OCI-LY3 (cell line): ENCODE measurements at regions not wholly inside any gene's neighbourhood (a gene's known extent, or its start where the extent isn't known, plus 50 kb on each side); places are given as distances from the start of the nearest gene placed in this dataset.

Source experiments
- H2AFZ ChIP-seq: fragments of 200-600, 300-600 bp; shearing (Covaris generic); 2 replicates; pipeline ENCODE4 v1.6.0; 2014; ENCODE audit warnings: antibody characterized with exemption, low read depth, low read length
- H3K27ac ChIP-seq: fragments of 200-600, 300-600 bp; sonication (generic); 2 replicates; pipeline ENCODE4 v1.5.1; 2014; ENCODE audit warnings: mild to moderate bottlenecking, low read length, moderate library complexity, mixed read lengths
- H3K27me3 ChIP-seq: fragments of 200-600, 300-600 bp; sonication (generic); 2 replicates; pipeline ENCODE4 v1.6.1; 2014; ENCODE audit warnings: low read depth, low read length, mixed read lengths
- H3K36me3 ChIP-seq: fragments of 200-600, 300-600 bp; sonication (generic); replicated peaks from 2 replicates; pipeline ENCODE3; 2014; ENCODE audit warnings: low read depth, low read length, mixed read lengths
- H3K4me1 ChIP-seq: fragments of 300-600, 200-600 bp; sonication (generic); 2 replicates; pipeline ENCODE4 v1.6.1; 2014; ENCODE audit warnings: low read length, mixed read lengths
- H3K4me2 ChIP-seq: fragments of 200-600, 300-600 bp; sonication (generic); 2 replicates; pipeline ENCODE4 v1.6.1; 2014; ENCODE audit warnings: low read length, mixed read lengths
- H3K4me3 ChIP-seq: fragments of 300-600, 200-600 bp; sonication (generic); 2 replicates; pipeline ENCODE4 v1.5.1; 2014; ENCODE audit warnings: antibody characterized with exemption, mild to moderate bottlenecking, low read length, moderate library complexity
- H3K79me2 ChIP-seq: fragments of 300-600, 200-600 bp; shearing (Covaris generic); 2 replicates; pipeline ENCODE4 v1.6.1; 2014; ENCODE audit warnings: mild to moderate bottlenecking, low read length, mixed read lengths
- H3K9ac ChIP-seq: fragments of 300-600, 200-600 bp; shearing (Covaris generic); 2 replicates; pipeline ENCODE4 v1.6.0; 2014; ENCODE audit warnings: mild to moderate bottlenecking, low read length, moderate library complexity
- H3K9me3 ChIP-seq: fragments of 200-600, 300-600 bp; shearing (Covaris generic); 2 replicates; pipeline ENCODE4 v1.6.1; 2014; ENCODE audit warnings: low read length, mixed read lengths; ENCODE audit not compliant: insufficient read depth
- H4K20me1 ChIP-seq: fragments of 200-600, 300-600 bp; sonication (generic); 2 replicates; pipeline ENCODE4 v1.6.1; 2016; ENCODE audit warnings: low read length, mixed read lengths; ENCODE audit not compliant: insufficient read depth
- EZH2phosphoT487 ChIP-seq: fragments of 200-600 bp; shearing (Covaris generic); IDR thresholded peaks from 2 replicates; pipeline ENCODE4 v1.6.1; 2018; ENCODE audit warnings: antibody characterized with exemption, mixed run types, low read depth
- TF ChIP-seq, protein P1 (sequence below): fragments of 200-600, 300-600 bp; sonication (generic); IDR thresholded peaks from 2 replicates; pipeline ENCODE4 v1.5.1; 2014; ENCODE audit warnings: antibody characterized with exemption, low read length, low read depth

DNA sequence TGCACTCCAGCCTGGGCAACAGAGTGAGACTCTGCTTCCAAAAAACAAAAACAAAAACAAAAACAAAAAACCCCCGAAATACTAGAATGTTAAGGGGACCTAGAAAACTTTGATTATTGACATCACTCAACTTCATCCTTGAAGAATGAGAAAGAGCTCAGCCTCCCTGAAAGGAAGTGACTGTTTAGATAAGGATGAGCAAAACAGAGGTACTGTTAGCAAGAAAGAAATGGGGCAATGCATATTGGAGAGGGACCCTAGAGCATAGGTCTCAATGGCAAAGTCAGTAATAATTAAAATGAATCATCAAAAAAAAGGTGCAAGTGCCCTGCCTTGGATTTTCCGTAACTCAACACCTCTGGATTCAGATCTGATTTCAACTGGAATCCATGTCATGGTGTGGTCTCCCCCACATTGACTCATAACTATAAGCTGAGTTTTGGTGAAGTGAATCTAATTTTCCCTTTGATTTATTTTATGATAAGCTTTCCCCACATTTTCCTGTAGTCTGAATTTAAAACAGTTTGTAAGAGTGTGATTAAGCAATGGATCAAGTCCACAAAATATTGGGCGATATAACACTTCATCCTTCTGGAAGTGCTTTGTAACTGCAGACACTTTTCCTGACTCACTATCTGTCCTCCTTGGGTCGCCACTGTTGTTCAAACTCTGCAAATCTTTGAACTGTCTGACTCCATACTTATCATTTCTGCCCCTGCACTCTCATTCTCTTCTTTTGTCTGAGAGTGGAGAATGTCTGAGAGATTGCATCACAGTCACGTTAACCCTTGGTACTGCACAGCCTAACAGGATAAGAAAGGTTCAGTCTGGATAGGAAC lies 224.8 kb upstream of the LYZL1 start:
- Histone ChIP-seq H3K27me3 (no peaks in the 10 kb centered on the region), H3K4me2 (no peak overlapping the region), H3K9me3 (no peaks in the 10 kb centered on the region), H3K4me3 (no peak overlapping the region), H3K79me2 (no peaks in the 10 kb centered on the region), H4K20me1 (no peaks in the 10 kb centered on the region), H3K4me1 (no peaks in the 10 kb centered on the region), H3K36me3 (no peaks in the 10 kb centered on the region), H3K9ac (no peak overlapping the region), H3K27ac (no peak overlapping the region), H2AFZ (no peak overlapping the region)
- no peak for TF ChIP-seq EZH2phosphoT487
- TF ChIP-seq, protein P1, sequence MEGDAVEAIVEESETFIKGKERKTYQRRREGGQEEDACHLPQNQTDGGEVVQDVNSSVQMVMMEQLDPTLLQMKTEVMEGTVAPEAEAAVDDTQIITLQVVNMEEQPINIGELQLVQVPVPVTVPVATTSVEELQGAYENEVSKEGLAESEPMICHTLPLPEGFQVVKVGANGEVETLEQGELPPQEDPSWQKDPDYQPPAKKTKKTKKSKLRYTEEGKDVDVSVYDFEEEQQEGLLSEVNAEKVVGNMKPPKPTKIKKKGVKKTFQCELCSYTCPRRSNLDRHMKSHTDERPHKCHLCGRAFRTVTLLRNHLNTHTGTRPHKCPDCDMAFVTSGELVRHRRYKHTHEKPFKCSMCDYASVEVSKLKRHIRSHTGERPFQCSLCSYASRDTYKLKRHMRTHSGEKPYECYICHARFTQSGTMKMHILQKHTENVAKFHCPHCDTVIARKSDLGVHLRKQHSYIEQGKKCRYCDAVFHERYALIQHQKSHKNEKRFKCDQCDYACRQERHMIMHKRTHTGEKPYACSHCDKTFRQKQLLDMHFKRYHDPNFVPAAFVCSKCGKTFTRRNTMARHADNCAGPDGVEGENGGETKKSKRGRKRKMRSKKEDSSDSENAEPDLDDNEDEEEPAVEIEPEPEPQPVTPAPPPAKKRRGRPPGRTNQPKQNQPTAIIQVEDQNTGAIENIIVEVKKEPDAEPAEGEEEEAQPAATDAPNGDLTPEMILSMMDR: no peak

DNA sequence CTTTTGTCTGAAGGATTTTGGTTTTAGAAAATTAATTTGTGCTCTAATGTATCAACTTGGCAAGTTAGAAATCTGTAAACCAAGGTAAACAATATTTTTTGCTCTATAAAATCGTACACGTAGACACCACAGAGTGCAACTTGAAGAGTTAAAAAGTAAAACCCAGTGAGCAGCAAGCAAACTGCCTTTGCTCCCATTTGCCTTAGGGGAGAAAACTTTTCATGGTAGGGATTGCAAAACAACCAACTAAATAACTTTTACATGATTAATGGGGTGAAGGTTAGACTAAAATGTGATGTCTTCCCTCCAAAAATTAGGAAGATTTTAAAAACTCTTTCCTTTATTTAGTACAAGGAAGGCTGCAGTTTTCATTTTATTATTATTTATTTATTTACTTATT lies 224.2 kb upstream of the LYZL1 start:
- H3K4me1 ChIP-seq: no peaks in the 10 kb centered on the region
- no peak overlapping the region for H3K4me3 ChIP-seq
- H2AFZ ChIP-seq: no peak overlapping the region
- 0 out of 2 replicates have a peak, but pooled peaks cover 4% of the 10 kb centered on the region for H3K27me3 ChIP-seq
- no peaks in the 10 kb centered on the region for H3K79me2 ChIP-seq
- no peak overlapping the region for H3K9ac ChIP-seq
- no peaks in the 10 kb centered on the region for H3K9me3 ChIP-seq
- TF ChIP-seq, protein P1: no peak
- no peak for TF ChIP-seq EZH2phosphoT487
- H3K36me3 ChIP-seq: no peaks in the 10 kb centered on the region
- no peaks in the 10 kb centered on the region for H4K20me1 ChIP-seq
- no peak overlapping the region for H3K4me2 ChIP-seq
- H3K27ac ChIP-seq: no peak overlapping the region

DNA sequence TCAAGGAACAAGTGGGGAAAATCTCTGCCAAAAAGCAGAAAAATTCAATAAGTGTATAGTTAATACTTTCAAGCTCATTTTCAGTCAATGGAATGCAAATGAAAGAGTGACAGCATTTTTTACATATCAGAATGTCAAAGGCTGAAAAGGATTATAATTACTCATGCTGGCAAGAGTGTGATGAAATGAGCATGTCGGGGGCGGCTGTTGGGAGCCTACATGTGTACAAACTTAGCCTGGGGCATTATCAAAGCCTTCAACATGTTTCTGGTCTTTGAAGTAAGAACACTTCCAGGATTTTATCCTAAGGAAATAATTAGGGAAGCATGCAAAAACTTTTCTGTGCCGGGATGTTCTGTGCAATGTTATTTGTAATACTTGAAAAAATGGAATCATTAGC lies 221.7 kb upstream of the LYZL1 start:
- Histone ChIP-seq H3K4me1 (no peaks in the 10 kb centered on the region), H3K79me2 (no peaks in the 10 kb centered on the region), H2AFZ (no peak overlapping the region), H3K27me3 (0 out of 2 replicates have a peak, but pooled peaks cover 8% of the 10 kb centered on the region), H3K4me3 (no peak overlapping the region), H3K36me3 (no peaks in the 10 kb centered on the region), H3K4me2 (no peak overlapping the region), H3K9me3 (no peaks in the 10 kb centered on the region), H3K9ac (no peak overlapping the region), H3K27ac (no peak overlapping the region), H4K20me1 (no peaks in the 10 kb centered on the region)
- TF ChIP-seq, protein P1: no peak
- no peak for TF ChIP-seq EZH2phosphoT487

DNA sequence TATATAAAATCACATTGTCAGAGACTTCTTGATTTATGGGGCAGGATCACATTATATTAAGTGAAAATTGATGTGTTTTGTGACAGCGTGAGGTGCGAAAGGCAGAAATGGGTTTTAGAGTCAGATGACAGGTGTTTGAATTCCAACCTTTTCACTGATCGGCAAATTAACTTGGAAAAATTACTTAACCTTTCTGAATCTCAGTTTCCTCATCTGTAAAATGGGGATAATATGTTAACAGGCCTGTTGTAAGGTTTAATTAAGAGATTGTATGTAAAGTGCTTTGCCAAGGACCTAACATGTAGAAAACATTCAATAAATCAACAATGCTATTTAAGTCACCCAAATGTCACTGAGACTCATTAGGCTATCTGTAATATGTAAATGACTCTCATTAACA lies 221.2 kb upstream of the LYZL1 start:
- Histone ChIP-seq H3K36me3 (no peaks in the 10 kb centered on the region), H3K4me1 (no peaks in the 10 kb centered on the region), H4K20me1 (no peaks in the 10 kb centered on the region), H3K4me3 (no peak overlapping the region), H3K27ac (no peak overlapping the region), H3K4me2 (no peak overlapping the region), H3K9me3 (no peaks in the 10 kb centered on the region), H3K9ac (no peak overlapping the region), H2AFZ (no peak overlapping the region), H3K79me2 (no peaks in the 10 kb centered on the region), H3K27me3 (0 out of 2 replicates have a peak, but pooled peaks cover 8% of the 10 kb centered on the region)
- TF ChIP-seq, protein P1: no peak
- TF ChIP-seq EZH2phosphoT487: no peak
